PC-9 (cell line): ENCODE measurements at regions not wholly inside any gene's neighbourhood (a gene's known extent, or its start where the extent isn't known, plus 50 kb on each side); places are given as distances from the start of the nearest gene placed in this dataset.

Experiments used
- BruUV-seq: library from RNA; stranded (reverse); fragments of 400-500 nt; replicated peaks from 2 replicates; lab custom pipeline; 2021; lab: Mats Ljungman, UMichigan
- CTCF ChIA-PET: fragments of 300-600 bp; sonication (Branson Sonifier 250); formaldehyde crosslinking; loops from one replicate; lab custom pipeline; 2022; ENCODE audit warnings: antibody characterized with exemption; lab: Charles Lee
- POLR2A ChIA-PET: fragments of 300-600 bp; sonication (Branson Sonifier 250); formaldehyde crosslinking; loops from one replicate; lab custom pipeline; 2022; ENCODE audit warnings: antibody characterized with exemption; ENCODE audit not compliant: unreplicated experiment; lab: Charles Lee
- DNase-seq, 2 experiments: peaks; one replicate each; pipeline versions ENCODE4 v3.0.0 to v3.0.0-alpha.2; 2015 to 2022; ENCODE audit warnings: mixed read lengths in 1 of 2
- H2AFZ ChIP-seq: fragments of 200-600 bp; sonication (generic); 2 replicates; pipeline ENCODE4 v1.8.1; 2017; ENCODE audit warnings: antibody characterized with exemption
- H3F3A ChIP-seq: fragments of 200-600 bp; sonication (generic); 2 replicates; pipeline ENCODE4 v1.8.1; 2017; ENCODE audit warnings: antibody characterized with exemption, mild to moderate bottlenecking, low read depth; ENCODE audit not compliant: insufficient read depth
- H3K27ac ChIP-seq: fragments of 200-600 bp; sonication (generic); 2 replicates; pipeline ENCODE4 v1.6.1; 2016; ENCODE audit warnings: mixed run types
- H3K27me3 ChIP-seq: fragments of 200-600 bp; sonication (generic); 2 replicates; pipeline ENCODE4 v1.6.1; 2016; ENCODE audit warnings: low read depth, mixed run types; ENCODE audit not compliant: insufficient read depth
- H3K36me3 ChIP-seq: fragments of 200-600 bp; sonication (generic); 2 replicates; pipeline ENCODE4 v1.6.1; 2016; ENCODE audit warnings: low read depth, mixed run types
- H3K4me1 ChIP-seq: fragments of 200-600 bp; sonication (generic); replicated peaks from 2 replicates; pipeline ENCODE4 v1.6.1; 2016; ENCODE audit warnings: mixed run types; ENCODE audit not compliant: insufficient read depth
- H3K4me2 ChIP-seq: fragments of 200-600 bp; sonication (generic); 2 replicates; pipeline ENCODE4 v1.6.1; 2017; ENCODE audit warnings: mixed run types
- H3K4me3 ChIP-seq: fragments of 200-600 bp; sonication (generic); 2 replicates; pipeline ENCODE4 v1.6.1; 2016; ENCODE audit warnings: mixed run types
- H3K79me2 ChIP-seq: fragments of 200-600 bp; sonication (generic); 2 replicates; pipeline ENCODE4 v1.6.1; 2017; ENCODE audit warnings: low read depth, mixed run types
- H3K9me2 ChIP-seq: fragments of 200-600 bp; sonication (generic); 2 replicates; pipeline ENCODE4 v1.8.1; 2017; ENCODE audit warnings: mild to moderate bottlenecking; ENCODE audit not compliant: insufficient read depth
- H3K9me3 ChIP-seq: fragments of 200-600 bp; sonication (generic); 2 replicates; pipeline ENCODE4 v1.8.1; 2016; ENCODE audit warnings: low read depth; ENCODE audit not compliant: insufficient read depth
- H4K20me1 ChIP-seq: fragments of 200-600 bp; sonication (generic); 2 replicates; pipeline ENCODE4 v1.8.1; 2017; ENCODE audit not compliant: insufficient read depth
- CTCF ChIP-seq: fragments of 200-600 bp; sonication (generic); conservative IDR thresholded peaks from 2 replicates; pipeline ENCODE4 v1.6.1; 2017; ENCODE audit warnings: mixed run types, antibody characterized with exemption, mild to moderate bottlenecking, moderate library complexity
- EZH2 ChIP-seq: fragments of 200-600 bp; sonication (generic); IDR thresholded peaks from 2 replicates; pipeline ENCODE4 v1.8.0; 2017; ENCODE audit warnings: antibody characterized with exemption, low read depth
- intact Hi-C: fragments of 100-400 bp; cut with micrococcal nuclease; formaldehyde crosslinking; loops from one replicate; pipeline ENCODE4 v1.10.0; 2022; ENCODE audit not compliant: unreplicated experiment

GRCh38 chr3:132119531-132119930 lies 84.7 kb upstream of the CPNE4 start:
- Histone ChIP-seq H3K9me2 (no peaks in the 10 kb centered on the region), H3K4me3 (no peak overlapping the region), H3K36me3 (no peaks in the 10 kb centered on the region), H4K20me1 (no peaks in the 10 kb centered on the region), H3K9me3 (0 out of 2 replicates have a peak, but pooled peaks cover 3% of the 10 kb centered on the region), H3K4me1 (0 out of 2 replicates have a peak, but pooled peaks cover 4% of the 10 kb centered on the region), H3K79me2 (no peaks in the 10 kb centered on the region), H3K27ac (no peak overlapping the region), H2AFZ (no peak overlapping the region), H3K4me2 (no peak overlapping the region), H3F3A (no peaks in the 10 kb centered on the region), H3K27me3 (no peaks in the 10 kb centered on the region)
- CTCF ChIA-PET: no interaction called here
- TF ChIP-seq EZH2 (no peak), CTCF (no peak)
- POLR2A ChIA-PET: interaction anchor here (0.6 kb wide), 1 partner anchor 45 kb away, joined by 3 read pairs; no protein-coding TSS in a partner anchor
- DNase-seq: no peak
- BruUV-seq: no TSS peak
- intact Hi-C loops: no loop called here

GRCh38 chr3:132124096-132124495 lies 89.3 kb upstream of the CPNE4 start:
- Histone ChIP-seq H3F3A (0 out of 2 replicates have a peak, but pooled peaks cover 4% of the 10 kb centered on the region), H2AFZ (no peak overlapping the region), H3K4me2 (no peak overlapping the region), H3K4me3 (no peak overlapping the region), H3K27me3 (no peaks in the 10 kb centered on the region), H3K79me2 (no peaks in the 10 kb centered on the region), H3K27ac (no peak overlapping the region), H3K9me2 (no peaks in the 10 kb centered on the region), H3K4me1 (no peaks in the 10 kb centered on the region), H3K9me3 (peaks cover 5% of the 10 kb centered on the region; the same call in 1 of the 2 replicates), H3K36me3 (no peaks in the 10 kb centered on the region), H4K20me1 (no peaks in the 10 kb centered on the region)
- no peak for DNase-seq
- TF ChIP-seq CTCF (no peak), EZH2 (no peak)
- intact Hi-C loops: no loop called here
- no TSS peak for BruUV-seq
- ChIA-PET POLR2A (no interaction called here), CTCF (no interaction called here)

GRCh38 chr3:132124651-132125284 lies 90.0 kb upstream of the CPNE4 start:
- intact Hi-C loops: no loop called here
- Histone ChIP-seq H3K4me2 (no peak overlapping the region), H3K9me2 (no peaks in the 10 kb centered on the region), H3K79me2 (no peaks in the 10 kb centered on the region), H3K27me3 (no peaks in the 10 kb centered on the region), H4K20me1 (no peaks in the 10 kb centered on the region), H3K27ac (no peak overlapping the region), H3K4me1 (no peaks in the 10 kb centered on the region), H3K36me3 (no peaks in the 10 kb centered on the region), H3K9me3 (peaks cover 5% of the 10 kb centered on the region; the same call in 1 of the 2 replicates), H2AFZ (no peak overlapping the region), H3K4me3 (no peak overlapping the region), H3F3A (0 out of 2 replicates have a peak, but pooled peaks cover 4% of the 10 kb centered on the region)
- ChIA-PET CTCF (no interaction called here), POLR2A (no interaction called here)
- no TSS peak for BruUV-seq
- TF ChIP-seq EZH2 (no peak), CTCF (no peak)
- DNase-seq: no peak
